T47D (cell line): ENCODE measurements at regions not wholly inside any gene's neighbourhood (a gene's known extent, or its start where the extent isn't known, plus 50 kb on each side); places are given as distances from the start of the nearest gene placed in this dataset.
"Not testable (repeated sequence)": the region's sequence is repeated elsewhere in the genome, so short reads cannot be mapped to it uniquely, and the experiment has no call there.

ENCODE experiments used
- DNase-seq, 2 experiments: peaks; one replicate each; pipeline versions ENCODE4 v3.0.0 to v3.0.0-alpha.2; 2011 to 2012; ENCODE audit warnings: low read depth in 1 of 2, low spot score in 1 of 2
- JUND ChIP-seq: IDR thresholded peaks from 2 replicates; pipeline ENCODE4 v1.6.1; 2012; ENCODE audit warnings: low read depth
- in situ Hi-C: cut with HindIII; loops from 2 replicates; pipeline ENCODE4 v1.10.0; 2016; ENCODE audit warnings: low sequenced_read_pairs, low pct_unique_long_range_greater_than_20kb

GRCh38 chr9:87375397-87376073 lies 122.1 kb upstream of the DAPK1 start:
- in situ Hi-C loops = no loop called here
- TF ChIP-seq JUND = no peak
- no peak for DNase-seq

- in situ Hi-C loops = no loop called here
- TF ChIP-seq JUND = no peak
- no peak for DNase-seq
Observed at GRCh38 chr9:87378676-87379075, 119.0 kb upstream of the DAPK1 start.

- no peak for DNase-seq
- TF ChIP-seq JUND = no peak
- in situ Hi-C loops = no loop called here
Observed at GRCh38 chr9:87379300-87379699, 118.4 kb upstream of the DAPK1 start.

GRCh38 chr9:87381050-87381711 lies 116.5 kb upstream of the DAPK1 start:
- in situ Hi-C loops = no loop called here
- no peak for TF ChIP-seq JUND
- no peak for DNase-seq

- in situ Hi-C loops = no loop called here
- DNase-seq = no peak
- no peak for TF ChIP-seq JUND
Observed at GRCh38 chr9:87381746-87382145, 115.9 kb upstream of the DAPK1 start.

GRCh38 chr9:87382900-87383299 lies 114.8 kb upstream of the DAPK1 start:
- TF ChIP-seq JUND = no peak
- in situ Hi-C loops = no loop called here
- no peak for DNase-seq

- TF ChIP-seq JUND = no peak
- no peak for DNase-seq
- in situ Hi-C loops = no loop called here
Observed at GRCh38 chr9:87383344-87384150, 114.1 kb upstream of the DAPK1 start.

- TF ChIP-seq JUND = no peak
- DNase-seq = peak in 1 of 2 experiments; percentile 50
- in situ Hi-C loops = no loop called here
Observed at GRCh38 chr9:87386490-87387025, 111.1 kb upstream of the DAPK1 start.

GRCh38 chr9:87387351-87388011 lies 110.2 kb upstream of the DAPK1 start:
- in situ Hi-C loops = no loop called here
- TF ChIP-seq JUND = no peak

GRCh38 chr9:87388708-87389107 lies 109.0 kb upstream of the DAPK1 start:
- in situ Hi-C loops, DNase-seq: not testable (repeated sequence)

More at GRCh38 chr9:87387351-87388011, 110.2 kb upstream of the DAPK1 start:
- DNase-seq = no peak

GRCh38 chr9:87389936-87390335 lies 107.7 kb upstream of the DAPK1 start:
- in situ Hi-C loops = no loop called here
- no peak for TF ChIP-seq JUND
- DNase-seq = no peak

- DNase-seq = no peak
- TF ChIP-seq JUND = no peak
- in situ Hi-C loops = no loop called here
Observed at GRCh38 chr9:87390361-87390760, 107.3 kb upstream of the DAPK1 start.
